ENCODE measurements at regions not wholly inside any gene's neighbourhood (a gene's known extent, or its start where the extent isn't known, plus 50 kb on each side); places are given as distances from the start of the nearest gene placed in this dataset.

GRCh38 chr2:6111781-6112261 is 419.6 kb downstream of the SOX11 start:
- DNase-seq: no peak
- no peaks in the 10 kb centered on the region for H3K36me3 Mint-ChIP-seq (ENCODE audit: low read depth)
- no peaks in the 10 kb centered on the region for H3K27me3 Mint-ChIP-seq (ENCODE audit: low read depth, poor library complexity)
- no peak for TF ChIP-seq CTCF (IDR thresholded peaks at IDR 0.05)
- H3K4me1 Mint-ChIP-seq: no peaks in the 10 kb centered on the region
- H3K27ac Mint-ChIP-seq: no peak overlapping the region
- H3K4me3 Mint-ChIP-seq: no peak overlapping the region
- H3K9me3 Mint-ChIP-seq: no peaks in the 10 kb centered on the region

GRCh38 chr2:6113786-6114185 is 421.6 kb downstream of the SOX11 start:
- no peak for TF ChIP-seq CTCF (IDR thresholded peaks at IDR 0.05)
- DNase-seq: no peak
- peaks cover 2% of the 10 kb centered on the region for H3K36me3 Mint-ChIP-seq (ENCODE audit: low read depth)
- no peak overlapping the region for H3K27ac Mint-ChIP-seq
- no peak overlapping the region for H3K4me3 Mint-ChIP-seq
- H3K4me1 Mint-ChIP-seq: no peaks in the 10 kb centered on the region
- H3K9me3 Mint-ChIP-seq: peaks cover 5% of the 10 kb centered on the region
- H3K27me3 Mint-ChIP-seq (ENCODE audit: low read depth, poor library complexity): no peaks in the 10 kb centered on the region

GRCh38 chr2:6127718-6128117 is 435.5 kb downstream of the SOX11 start:
- Mint-ChIP-seq H3K27me3 (ENCODE audit: low read depth, poor library complexity) (peaks cover 3% of the 10 kb centered on the region), H3K4me1 (no peaks in the 10 kb centered on the region), H3K4me3 (no peak overlapping the region), H3K9me3 (no peaks in the 10 kb centered on the region), H3K27ac (no peak overlapping the region), H3K36me3 (ENCODE audit: low read depth) (no peaks in the 10 kb centered on the region)
- TF ChIP-seq CTCF (IDR thresholded peaks at IDR 0.05): no peak
- DNase-seq: no peak

GRCh38 chr2:6139142-6139541 is 447.0 kb downstream of the SOX11 start:
- Mint-ChIP-seq H3K9me3 (peaks cover 36% of the 10 kb centered on the region), H3K27me3 (ENCODE audit: low read depth, poor library complexity) (peaks cover 4% of the 10 kb centered on the region), H3K4me1 (no peaks in the 10 kb centered on the region), H3K4me3 (no peak overlapping the region), H3K36me3 (ENCODE audit: low read depth) (peaks cover 12% of the 10 kb centered on the region), H3K27ac (no peak overlapping the region)
- no peak for TF ChIP-seq CTCF (IDR thresholded peaks at IDR 0.05)
- no peak for DNase-seq

- no peak for DNase-seq
- Mint-ChIP-seq H3K4me1 (no peaks in the 10 kb centered on the region), H3K4me3 (no peak overlapping the region), H3K9me3 (peaks cover 41% of the 10 kb centered on the region), H3K27ac (no peak overlapping the region), H3K36me3 (ENCODE audit: low read depth) (peaks cover 12% of the 10 kb centered on the region), H3K27me3 (ENCODE audit: low read depth, poor library complexity) (peaks cover 4% of the 10 kb centered on the region)
- no peak for TF ChIP-seq CTCF (IDR thresholded peaks at IDR 0.05)
Measured at GRCh38 chr2:6139916-6140315, 447.7 kb downstream of the SOX11 start.

GRCh38 chr2:6140509-6140908 is 448.3 kb downstream of the SOX11 start:
- Mint-ChIP-seq H3K27me3 (ENCODE audit: low read depth, poor library complexity) (peaks cover 3% of the 10 kb centered on the region), H3K36me3 (ENCODE audit: low read depth) (peaks cover 12% of the 10 kb centered on the region), H3K4me3 (no peak overlapping the region), H3K9me3 (peaks cover 44% of the 10 kb centered on the region), H3K27ac (no peak overlapping the region), H3K4me1 (no peaks in the 10 kb centered on the region)
- no peak for DNase-seq
- TF ChIP-seq CTCF (IDR thresholded peaks at IDR 0.05): no peak
